ENCODE measurements at regions not wholly inside any gene's neighbourhood (a gene's known extent, or its start where the extent isn't known, plus 50 kb on each side); places are given as distances from the start of the nearest gene placed in this dataset.
A peak's percentile ranks its signal among the peaks of the same experiment; 100 is the strongest.

DNA sequence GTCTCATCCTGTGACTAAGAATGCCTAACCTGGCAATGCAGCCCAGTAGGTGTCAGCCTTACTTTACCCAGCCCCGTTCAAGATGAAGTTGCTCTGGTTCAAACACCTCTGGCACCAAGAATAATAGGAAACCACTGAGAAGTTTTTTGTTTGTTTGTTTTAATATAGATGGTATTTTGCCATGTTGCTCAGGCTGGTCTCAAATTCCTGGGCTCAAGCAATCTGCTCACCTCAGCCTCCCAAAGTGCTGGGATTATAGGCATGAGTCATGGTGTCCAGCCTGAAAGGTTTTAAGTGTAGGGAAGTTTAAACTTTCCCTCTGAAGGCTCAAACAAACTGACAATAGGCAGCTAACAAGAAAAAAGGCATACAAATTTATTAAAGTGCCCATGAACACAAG, 51.2 kb upstream of the ABCC4 start:
- no peak for DNase-seq

DNA sequence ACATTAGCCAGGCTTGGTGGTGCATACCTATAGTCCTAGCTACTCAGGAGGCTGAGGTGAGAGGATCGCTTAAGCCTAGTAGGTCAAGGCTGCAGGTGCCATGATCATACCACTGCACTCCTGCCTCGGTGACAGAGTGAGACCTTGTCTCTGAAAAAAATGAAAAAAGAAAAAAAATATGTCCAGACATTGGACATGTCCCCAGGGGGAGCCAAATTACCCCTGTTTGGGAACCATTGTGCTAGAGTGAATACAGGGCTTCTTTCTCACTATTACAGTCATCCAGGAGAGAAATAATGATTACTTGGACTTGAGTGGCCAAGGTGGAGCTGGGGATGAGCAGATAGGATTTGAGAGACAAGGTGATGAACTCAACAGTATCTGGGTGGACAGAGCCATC, 52.9 kb upstream of the ABCC4 start:
- DNase-seq: no peak

GRCh38 chr13:95354680-95355487, 53.6 kb upstream of the ABCC4 start:
- DNase-seq: no peak

- no peak for DNase-seq
Measured at GRCh38 chr13:95355494-95355893, 54.2 kb upstream of the ABCC4 start.

- DNase-seq: no peak
Measured at GRCh38 chr13:95356916-95357315, 55.7 kb upstream of the ABCC4 start.

- no peak for DNase-seq
Measured at GRCh38 chr13:95357875-95358274, 56.6 kb upstream of the ABCC4 start.

DNA sequence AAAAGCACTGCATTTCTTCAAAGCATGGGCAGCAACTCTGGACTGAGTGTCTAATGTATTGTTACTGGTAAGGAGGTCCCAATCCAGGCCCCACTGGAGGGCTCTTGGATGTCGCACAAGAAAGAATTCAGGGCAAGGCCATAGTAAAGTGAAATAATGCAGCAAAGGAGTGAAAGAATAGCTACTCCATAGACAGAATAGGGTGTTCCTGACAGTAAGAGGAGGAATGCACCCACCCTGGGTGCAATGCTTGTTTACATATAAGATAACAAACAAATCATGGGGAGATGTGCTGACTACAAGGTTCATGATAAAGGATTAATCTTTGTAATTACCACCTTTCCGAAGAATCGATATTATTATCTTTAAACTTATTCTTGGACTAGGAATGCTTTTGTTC, 58.8 kb upstream of the ABCC4 start:
- no peak for DNase-seq

GRCh38 chr13:95360464-95361097, 59.3 kb upstream of the ABCC4 start:
- DNase-seq: no peak

DNA sequence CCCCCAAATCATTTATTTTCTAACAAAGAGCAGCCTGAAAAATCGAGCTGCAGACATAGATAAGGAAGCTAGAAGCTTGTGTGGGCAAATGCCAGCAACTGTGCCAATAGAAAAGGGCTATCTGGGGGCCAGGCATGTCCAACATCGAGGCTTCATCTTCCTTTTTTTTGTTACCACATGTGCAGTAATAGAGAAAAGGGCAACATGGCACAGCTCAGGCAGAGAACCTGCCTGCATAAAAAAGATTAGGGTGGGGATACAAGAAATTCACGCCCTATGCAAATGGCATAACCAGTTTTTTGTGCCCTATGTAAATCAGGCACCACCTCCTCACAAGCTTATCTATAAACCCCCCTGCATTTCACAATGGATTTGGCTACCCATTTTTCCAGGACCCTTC, 60.4 kb upstream of the ABCC4 start:
- no peak for DNase-seq

DNA sequence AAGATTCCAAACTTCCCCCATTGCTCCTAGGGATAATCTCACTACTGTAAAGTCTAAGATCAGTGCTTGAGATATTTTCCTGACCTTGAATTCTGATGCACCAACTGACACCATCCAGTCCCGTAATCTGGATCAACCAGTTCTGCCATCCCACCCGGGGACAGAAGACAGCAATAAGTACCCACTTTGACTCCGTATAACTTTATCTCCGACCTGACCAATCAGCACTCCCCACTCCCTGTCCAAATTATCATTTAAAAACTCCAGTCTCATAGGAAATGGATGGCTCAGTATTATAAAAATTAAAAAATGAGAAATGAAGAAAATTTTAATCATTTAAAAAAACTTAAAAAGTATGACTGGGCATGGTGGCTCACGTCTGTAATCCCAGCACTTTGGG, 61.4 kb upstream of the ABCC4 start:
- DNase-seq: no peak

DNA sequence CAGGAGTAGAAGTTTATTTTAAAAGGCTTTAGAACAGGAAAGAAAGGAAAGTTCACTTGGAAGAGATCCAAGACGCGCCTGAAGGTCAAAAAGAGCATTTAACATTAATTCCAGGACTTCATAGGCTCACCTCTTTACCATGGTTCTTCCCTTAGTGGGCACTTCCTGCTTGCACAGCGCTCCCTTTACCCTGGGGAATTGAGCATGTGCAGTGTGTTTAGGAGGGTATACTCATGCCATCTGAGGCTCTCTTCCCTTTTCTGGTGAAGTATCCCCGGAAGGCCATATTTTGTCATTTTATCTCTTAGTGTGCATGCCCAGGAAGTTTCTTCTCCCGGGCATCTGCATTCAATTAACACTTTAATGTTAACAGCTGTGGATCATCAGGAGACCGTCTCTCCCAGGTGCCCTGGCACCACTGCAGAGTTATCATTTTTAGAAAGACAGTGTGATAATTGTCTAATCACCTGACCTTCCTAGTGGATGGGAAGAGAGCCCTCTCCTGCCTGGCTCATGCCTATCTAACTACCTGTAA, 66.1 kb upstream of the ABCC4 start:
- DNase-seq: no peak

DNA sequence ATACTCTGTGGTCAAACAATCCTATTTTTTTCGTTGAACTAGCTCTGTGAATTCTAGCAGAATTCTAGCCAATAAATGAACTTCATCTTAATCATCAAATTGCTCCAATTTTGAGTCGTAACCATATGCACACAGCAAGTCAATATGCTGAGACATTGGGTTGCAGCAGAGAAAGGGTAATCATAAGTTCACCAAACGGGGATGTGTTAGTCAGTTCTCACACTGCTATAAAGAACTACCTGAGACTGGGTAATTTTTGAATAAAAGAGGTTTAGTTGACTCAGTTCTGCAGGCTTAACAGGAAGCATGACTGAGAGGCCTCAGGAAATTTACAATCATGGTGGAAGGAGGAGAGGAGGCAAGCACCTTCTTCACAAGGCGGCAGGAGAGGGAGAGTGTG, 67.7 kb upstream of the ABCC4 start:
- no peak for DNase-seq

GRCh38 chr13:95375706-95376105, 74.5 kb upstream of the ABCC4 start:
- no peak for DNase-seq

DNA sequence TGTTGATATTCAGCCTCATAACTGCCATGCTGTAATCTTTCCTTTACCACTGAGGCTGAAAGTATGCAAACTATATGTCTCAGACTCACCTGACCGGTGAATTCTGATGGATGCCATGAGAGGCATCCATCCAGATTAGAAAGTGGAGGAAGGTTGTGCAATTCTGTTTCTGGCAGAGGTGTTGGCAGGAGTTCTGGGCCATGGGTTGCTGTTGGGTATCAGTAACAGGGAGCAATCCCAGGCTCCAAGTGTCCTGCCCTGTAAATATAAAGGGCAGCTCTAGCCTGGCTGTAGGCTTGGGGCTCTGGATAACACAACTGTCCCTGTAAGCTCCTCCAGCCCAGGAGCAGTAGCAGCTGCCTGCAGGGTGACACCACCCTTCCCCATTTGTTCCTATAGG, 77.4 kb upstream of the ABCC4 start:
- DNase-seq: no peak

GRCh38 chr13:95380468-95381211, 79.4 kb upstream of the ABCC4 start:
- peak; percentile 45 for DNase-seq

DNA sequence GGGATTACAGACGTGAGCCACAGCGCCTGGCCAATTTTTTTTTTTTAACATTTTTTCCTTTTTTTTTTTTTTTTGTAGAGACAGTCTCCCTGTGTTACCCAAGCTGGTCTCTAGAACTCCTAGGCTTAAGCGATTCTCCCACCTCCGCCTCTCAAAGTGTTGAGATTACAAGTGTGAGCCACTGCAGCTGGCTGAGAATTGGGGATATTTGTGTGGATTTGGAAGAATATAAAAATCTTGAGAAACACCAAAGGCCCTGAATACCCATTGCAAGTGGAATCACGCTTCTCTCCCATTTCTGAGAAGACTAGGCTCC, 79.9 kb upstream of the ABCC4 start:
- DNase-seq: no peak

GRCh38 chr13:95382411-95382810, 81.2 kb upstream of the ABCC4 start:
- no peak for DNase-seq

DNA sequence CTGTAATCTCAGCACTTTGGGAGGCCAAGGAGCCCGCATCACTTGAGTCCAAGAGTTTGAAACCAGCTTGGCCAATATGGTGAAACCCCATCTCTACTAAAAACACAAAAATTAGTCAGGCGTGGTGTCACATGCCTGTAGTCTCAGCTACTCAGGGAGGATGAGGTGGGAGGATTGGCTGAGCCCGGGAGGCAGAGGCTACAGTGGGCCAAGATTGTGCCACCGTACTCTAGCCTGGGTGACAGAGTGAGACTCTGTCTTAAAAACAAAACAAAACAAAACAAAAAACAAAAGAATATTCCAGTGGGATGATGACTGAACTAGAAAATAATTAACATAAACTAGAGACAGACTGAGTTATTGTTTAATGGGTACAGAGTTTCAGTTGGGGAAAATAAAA, 81.7 kb upstream of the ABCC4 start:
- DNase-seq: no peak

GRCh38 chr13:95385373-95385772, 84.1 kb upstream of the ABCC4 start:
- DNase-seq: no peak

- DNase-seq: no peak
Measured at GRCh38 chr13:95385798-95386197, 84.5 kb upstream of the ABCC4 start.

GRCh38 chr13:95386370-95386769, 85.1 kb upstream of the ABCC4 start:
- DNase-seq: no peak

DNA sequence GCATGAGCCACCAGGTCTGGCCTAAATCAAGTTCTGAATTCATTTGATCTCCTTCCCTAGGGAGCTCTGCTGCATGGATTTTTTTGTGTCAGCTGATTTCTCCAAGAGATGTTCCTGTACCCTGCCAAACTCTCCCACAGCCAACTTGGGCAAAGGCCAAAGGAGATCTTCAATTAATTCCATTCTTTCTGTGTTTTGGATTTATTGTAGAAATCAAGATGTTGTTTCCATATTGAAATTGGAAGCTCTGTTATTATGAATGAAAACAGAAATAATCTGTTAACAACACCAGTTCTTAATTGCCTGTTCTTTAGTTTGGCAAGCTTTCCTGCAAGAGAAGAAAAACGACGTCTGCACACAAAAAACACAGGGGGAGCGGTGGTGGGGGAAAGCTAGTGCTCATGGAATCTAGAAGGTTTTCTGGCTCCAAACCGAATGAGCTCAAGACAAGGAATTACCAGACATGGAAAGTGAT, 86.5 kb upstream of the ABCC4 start:
- no peak for DNase-seq

DNA sequence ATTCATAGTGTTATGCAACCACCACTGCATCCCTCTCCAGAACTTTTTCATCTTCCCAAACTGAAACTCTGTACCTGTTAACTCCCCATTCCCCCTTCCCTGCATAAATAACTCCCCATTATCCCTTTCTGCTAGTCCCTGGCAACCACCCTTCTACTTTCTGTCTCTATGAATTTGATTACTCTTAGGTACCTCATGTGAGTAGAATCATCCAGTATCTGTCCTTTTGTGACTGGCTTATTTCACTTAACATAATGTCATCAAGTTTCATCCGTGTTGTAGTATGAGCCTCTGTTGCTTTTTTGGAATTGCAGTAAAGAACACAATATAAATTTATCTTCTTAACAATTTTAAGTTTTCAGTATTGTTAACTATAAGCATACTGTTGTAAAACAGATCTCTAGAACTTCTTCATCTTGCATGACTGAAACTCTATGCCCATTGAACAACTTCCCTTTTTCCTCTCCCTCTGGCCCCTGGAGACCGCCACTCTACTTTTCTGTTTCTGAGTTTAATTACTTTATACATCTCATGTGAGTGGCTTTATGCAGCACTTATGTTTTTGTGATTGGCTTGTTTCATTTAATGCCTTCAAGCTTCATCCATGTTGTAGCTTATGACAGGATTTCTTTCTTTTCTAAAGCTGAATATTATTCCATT, 87.3 kb upstream of the ABCC4 start:
- DNase-seq: no peak
